GM21619 (cell line): ENCODE measurements at regions not wholly inside any gene's neighbourhood (a gene's known extent, or its start where the extent isn't known, plus 50 kb on each side); places are given as distances from the start of the nearest gene placed in this dataset.

Experiments
- ATAC-seq: cut with Tn5 transposase; IDR thresholded peaks from one replicate; pipeline ENCODE4 v1.9.1; 2021; ENCODE audit not compliant: unreplicated experiment

DNA sequence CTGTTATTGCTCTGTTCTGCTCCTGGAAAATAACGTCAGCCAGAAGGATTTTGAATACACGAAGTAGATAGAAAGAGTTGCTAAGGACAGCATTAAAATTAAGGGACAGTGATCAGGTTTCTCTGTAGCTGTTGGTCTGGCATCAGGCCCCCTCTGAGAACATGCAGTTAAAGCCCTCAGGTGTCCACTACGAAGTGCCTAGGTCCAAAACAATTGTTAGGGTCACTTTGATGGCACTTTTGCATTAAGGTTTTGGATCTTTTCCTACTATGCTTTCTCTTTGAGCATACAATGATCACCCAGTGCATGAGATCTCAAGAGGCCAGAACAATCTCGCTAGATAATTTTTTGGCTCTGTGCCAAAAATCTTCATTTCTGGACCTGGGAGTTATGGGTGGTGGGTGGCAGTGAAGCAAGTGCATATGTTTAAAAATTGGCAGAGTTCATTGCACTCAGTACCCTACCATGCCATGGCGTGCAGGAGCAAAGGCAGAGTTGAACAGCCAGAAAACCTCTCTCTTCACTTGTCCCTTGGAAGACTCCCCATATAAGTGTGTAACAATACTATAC is 797.6 kb downstream of the ROBO2 start:
- ATAC-seq, result no peak

DNA sequence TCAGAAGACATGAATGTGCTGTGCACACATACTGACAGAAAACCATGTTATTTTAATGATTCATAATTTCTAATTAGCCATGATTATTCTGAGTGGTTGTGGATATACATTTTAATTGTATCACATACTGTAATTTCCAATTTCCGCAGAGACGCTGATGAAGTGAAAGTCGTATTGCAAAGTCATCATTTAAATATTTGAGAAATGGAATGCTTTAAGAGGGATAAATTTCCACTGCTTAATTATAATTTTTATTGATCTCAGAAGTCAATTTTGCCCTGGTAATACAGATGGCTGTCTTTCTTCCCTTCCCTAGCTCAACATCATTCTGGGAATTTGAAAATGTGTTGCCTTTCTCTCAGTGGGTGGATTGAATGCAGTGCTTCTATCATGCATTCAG is 819.3 kb downstream of the ROBO2 start:
- no peak for ATAC-seq

DNA sequence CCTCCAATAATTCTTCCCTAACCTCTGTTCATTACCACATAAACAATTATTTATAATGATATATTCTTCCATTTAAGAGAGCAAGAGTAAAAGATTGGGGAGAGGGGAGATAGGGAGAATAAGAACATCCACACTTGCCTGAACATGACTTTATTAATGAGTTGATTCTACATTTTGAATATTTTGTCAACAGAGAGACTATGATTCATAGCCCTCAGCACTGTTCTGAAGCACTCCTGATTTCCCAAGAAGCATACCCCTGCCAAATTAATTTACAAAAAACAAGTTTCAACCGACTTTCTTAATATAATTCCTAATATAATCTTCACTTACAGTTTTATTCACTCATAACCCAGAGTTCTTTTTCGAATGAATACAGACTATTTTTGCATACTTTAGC is 828.8 kb downstream of the ROBO2 start:
- no peak for ATAC-seq

DNA sequence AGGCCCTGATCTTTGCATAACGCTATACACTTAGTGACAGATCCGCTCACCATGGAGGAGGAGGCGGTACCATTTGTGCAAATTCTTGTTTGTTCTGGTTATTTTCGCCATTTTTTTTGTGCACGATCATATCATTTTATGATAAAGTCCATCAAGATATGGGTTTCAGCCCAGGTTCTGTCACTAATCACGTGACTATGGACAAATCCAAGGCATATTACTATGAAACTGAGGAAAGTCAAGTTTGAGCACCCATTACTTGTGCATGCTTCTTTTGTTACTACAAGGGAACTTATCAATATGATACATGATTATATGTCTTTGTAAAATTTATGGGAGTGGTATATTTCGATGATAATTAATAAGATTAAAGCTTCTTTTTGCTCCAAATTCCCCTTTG is 829.5 kb downstream of the ROBO2 start:
- no peak for ATAC-seq

DNA sequence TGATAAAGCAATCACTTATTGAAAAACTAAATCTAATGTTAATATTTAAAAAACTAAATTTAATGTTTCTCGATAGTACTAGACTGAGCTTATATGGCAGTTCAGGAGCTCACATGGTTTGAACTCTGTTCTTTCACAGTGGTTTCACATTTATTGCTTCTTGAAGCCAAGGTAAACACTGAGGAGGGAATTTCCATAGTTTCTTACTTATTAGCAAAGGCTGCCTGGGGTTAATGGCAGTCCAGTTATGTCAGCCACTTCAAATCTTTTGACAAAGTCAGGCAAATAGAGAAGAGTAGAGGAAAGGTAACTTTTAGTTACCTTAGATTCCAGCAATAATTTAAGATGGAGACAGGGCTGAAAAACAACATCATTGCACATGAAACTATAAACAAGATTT is 831.5 kb downstream of the ROBO2 start:
- no peak for ATAC-seq

DNA sequence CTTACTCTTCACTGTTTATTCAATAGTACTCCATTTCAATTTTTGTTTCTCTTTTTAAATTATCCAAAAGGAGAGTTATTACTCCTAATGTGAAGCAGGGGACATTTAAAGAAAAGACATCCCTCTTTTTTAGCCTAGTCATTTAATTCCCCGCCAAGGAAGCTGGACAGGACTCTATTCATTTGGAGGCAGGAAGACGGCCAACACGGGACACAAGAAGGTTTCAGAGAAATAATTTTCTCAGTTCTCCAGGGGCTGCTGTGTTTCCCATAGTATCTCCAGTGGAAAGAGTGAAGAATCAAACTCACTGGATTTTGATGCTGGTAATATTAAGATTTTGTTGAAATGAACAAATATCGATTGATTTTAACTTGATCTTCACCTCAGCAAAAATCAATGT is 833.7 kb downstream of the ROBO2 start:
- no peak for ATAC-seq

DNA sequence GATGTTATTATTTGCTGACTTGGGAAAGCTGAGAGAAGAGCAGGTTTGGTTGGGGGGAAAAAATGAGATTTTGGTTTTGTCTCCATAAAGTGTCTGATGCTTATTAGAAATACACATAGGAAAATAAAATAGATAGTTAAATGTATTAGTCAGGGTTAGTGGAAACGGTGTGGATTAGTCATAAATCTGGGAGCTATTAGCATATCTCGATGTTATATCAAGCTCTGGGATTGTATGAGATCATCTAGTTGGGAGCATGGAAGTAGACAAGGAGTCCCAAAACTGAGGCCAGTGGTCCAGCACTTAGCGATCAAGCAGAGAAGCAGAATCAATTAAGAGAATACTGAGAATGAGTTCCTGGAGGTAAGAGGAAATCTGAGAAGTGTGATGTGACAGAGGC is 845.5 kb downstream of the ROBO2 start:
- ATAC-seq, result no peak

DNA sequence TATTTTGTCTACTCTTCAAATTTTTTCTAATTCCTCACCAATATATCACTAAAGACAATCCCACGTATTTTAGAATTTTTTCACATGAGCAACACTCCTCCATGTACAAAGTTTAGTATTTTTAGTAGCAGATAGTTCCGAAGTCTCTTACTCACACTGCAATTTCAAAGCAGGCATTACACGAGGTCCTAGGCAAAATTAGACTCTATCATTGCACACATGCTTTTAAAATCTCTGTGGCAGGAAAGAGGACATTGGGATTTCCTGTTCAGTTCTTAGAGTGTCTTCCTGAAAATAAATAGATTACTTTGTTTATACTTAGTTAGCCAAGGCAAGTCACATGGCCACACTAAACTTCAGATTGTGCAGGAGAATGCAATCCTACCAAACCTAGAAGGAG is 847.7 kb downstream of the ROBO2 start:
- no peak for ATAC-seq

DNA sequence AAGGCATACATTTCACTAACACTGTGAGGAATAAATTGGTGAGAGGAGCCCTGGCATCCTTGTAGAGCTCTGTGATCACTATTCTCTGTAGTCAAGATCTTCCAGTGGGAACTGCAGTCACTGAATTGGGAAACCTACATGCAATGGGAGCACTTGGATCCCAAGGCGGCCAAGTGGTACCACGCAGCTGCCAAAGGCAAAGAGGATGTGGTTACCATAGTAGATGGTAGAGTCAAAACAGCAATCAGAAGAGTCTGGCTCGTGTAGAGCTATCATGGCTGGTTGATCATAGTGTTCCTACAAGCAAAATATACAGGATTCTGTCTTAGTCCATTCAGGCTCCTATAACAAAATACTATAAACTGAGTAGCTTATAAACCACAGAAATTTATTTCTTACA is 849.7 kb downstream of the ROBO2 start:
- no peak for ATAC-seq

DNA sequence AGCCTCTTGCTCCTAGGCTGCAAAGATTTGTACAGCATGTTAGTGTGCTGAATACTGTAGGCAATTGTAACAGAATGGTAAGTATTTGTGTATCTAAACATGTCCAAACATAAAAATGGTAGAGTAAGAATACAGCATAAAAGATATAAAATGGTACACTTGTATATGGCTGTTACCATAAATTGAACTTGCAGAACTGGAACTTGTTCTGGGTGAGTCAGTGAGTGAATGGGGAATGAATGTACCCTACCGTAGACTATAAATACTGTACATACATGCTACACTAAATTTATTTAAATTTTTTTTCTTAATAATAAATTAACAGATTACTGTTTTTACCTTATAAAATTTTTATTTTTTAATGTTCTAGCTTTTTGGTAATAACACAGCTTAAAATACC is 858.7 kb downstream of the ROBO2 start:
- no peak for ATAC-seq

DNA sequence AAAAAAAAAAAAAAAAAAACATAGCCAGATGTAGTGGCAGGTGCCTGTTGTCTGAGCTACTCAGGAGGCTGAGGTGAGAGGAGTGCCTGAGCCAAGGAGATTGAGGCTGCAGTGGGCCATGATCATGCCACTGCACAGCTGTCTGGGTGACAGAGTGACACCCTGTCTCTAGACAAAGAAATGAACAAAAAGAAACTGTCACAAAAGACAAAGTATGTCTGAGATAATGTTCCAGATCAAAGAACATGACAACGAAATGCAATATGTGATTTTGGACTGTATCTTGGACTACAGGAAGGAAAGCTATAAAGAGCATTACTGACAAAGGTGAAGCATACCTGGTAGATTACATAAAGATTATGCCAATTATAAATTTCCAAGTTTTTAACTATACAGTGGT is 862.8 kb downstream of the ROBO2 start:
- no peak for ATAC-seq

DNA sequence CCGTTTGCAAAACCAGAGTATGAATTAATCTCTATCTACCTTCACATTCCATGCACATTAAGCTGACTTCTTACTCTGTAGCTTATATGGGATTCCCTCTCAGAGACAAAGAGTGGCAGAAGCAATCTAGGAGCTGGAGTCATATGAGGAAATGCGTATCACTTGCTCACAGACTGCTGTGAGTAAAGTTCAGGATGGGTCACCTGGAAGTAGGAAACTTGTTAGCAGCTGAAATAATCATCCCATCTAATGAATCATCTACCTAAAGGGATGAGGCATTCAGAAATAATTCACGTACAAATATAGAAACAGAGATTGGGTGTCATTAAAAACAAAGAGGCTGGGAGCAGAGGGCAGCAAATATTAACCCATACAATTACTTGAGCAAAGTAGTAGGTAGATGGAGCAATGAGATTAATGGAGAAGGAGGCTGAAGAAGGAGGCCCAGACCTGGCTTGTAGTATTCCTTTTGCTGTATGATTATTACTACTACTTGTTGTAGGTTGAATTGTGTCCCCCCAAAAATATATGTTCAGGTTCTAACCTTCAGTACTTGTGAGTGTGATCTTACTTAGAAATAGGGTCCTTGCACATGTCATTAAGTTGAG is 866.3 kb downstream of the ROBO2 start:
- ATAC-seq, result no peak

DNA sequence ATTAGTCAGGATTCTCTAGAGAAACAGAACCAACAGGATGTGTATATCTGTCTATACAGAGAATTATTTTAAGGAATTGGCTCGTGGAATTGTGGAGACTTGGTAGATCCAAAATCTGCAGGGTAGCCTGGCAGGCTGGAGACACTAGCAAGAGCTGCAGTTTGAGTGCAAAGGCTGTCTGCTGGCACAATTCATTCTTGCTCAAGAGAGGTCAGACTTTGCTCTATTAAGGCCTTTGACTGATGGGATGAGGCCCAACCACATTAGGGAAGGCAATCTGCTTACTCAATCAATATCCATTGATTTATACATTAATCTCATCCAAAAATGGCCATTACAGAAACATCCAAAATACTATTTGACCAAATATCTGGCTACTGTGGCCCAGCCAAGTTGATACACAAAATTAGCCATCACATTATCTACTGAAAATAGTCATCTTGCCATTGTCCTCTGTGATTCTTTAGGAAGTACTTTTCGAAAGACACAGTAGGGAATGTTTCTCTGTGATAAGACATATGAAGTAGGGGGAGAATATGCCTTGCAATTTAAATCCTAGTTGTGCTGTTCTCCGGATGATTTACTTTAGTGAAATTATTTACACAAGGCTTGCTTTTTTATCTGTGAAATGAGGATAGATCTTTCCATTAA is 873.8 kb downstream of the ROBO2 start:
- ATAC-seq, result no peak

DNA sequence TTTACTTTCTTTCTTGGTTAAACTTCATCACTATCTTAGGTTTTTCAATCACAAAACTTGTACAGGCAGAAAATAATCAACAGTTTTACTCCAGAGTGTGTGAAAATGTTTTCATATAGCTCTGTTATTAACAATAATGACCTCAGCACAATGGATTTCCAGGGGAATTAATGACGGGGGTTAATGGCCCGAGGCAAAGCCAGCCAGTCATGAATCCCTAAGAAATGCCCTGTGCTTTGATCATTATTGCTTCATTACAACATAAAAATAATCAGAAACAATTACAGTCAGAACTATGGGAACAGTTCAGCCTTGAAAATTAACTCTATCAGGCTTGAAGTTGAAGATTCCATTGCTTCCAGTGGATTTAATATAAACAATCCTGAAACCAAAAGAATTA is 875.4 kb downstream of the ROBO2 start:
- ATAC-seq, result no peak

DNA sequence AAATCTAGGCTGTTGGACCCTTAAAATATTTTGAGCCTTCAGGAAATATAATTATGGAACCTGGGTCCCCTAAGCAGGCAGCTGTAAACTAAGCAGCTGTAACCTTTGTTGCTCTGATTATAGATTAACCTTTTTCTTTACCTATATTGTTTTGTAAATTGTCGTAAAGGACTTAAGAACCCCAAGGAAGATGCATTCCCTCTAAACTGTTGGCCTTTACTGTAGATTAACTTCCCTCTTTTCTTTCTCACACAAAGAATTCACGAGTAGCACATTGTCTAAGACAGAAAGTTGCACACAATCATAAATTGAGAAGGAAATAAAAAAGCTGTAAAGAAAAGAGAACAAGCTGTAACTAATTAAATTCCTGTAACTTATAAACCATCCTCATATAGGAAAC is 877.3 kb downstream of the ROBO2 start:
- no peak for ATAC-seq

DNA sequence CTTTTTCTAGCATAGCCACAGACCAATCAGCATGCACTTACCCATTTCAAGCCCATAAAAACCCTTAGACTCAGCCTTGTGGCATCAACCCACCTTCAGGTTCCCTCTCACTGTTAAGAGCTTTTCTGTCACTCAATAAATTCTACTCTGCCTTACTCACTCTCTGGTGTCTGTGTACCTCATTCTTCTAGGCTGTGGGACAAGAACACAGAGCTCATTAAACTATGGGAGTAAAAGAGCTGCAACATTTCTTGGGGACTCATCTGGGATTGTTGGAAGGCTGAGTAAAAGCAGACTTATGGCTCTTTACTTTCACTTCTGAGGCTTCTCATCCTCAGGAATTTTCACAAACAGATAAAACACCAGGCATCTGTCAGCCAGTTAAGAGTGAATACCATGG is 879.3 kb downstream of the ROBO2 start:
- ATAC-seq, result no peak

DNA sequence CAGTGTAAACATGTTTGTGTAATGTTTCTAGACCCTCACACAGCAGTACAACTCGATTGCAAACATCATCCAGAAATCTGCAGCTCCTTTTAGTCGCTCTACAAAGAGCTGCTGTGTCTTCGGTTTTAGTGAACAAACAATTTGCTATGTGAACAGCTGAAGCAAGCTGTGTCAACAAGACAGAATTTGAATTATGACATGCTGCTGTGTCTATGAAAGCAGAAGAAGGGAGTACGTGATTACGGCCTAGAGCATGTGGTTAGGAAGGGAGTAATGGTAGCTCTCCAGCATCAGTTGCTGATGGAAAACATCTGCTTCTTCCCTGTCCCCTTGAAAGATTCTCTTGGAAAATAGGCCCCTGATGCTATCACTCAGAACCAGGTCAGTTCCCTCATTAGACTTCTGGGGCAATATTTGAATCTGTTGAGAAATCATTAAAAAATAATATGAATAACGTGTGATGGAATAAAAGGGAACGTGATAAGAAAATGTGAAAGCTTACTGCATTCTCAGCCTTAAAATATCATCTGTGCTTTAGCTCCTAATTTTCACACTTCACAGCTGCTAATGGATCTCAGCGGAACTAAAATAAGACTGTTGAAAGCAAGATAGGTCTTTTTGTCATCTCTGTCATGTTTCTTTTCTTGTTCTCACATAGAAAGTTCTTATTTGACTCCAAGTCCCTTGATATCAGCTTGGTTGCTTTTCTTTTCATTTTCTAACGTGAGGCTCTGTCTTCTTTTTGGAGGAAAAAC is 891.5 kb downstream of the ROBO2 start:
- ATAC-seq, result no peak

DNA sequence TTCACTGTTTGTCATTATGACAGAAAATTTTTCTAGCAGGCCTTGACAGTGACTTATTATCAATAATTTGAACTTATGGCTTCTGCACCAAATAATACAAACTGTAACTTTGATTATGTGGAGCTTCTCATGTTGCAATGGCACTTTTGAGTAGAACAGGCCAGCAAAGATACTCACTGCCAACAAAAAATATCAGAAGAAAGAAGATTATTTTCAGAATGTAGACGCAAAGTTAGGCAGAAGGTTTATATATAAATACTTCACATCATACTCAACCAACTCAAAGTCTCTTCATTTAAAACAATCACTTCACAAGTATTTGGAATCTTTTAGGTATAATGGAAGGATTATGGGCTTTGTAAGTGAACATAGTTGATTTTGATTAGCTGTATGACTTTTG is 893.0 kb downstream of the ROBO2 start:
- ATAC-seq, result no peak

DNA sequence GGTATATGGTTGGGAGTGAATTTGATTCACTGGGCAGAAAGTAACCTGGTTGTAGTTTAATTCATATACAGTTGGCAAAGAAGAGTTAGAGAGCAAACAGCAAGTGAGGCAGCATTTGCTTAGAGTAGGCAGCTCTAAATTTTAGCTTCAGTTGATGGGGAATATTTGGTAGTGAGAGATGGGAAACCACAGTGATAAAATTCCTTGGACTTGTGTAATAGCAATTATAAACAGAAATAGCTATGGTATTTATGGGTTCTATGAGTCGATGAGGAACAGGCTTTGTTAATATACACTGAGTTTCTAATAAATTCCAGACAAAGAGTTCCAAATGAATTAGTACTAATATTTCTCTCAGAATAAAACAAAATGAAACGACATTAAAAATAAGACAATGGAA is 894.0 kb downstream of the ROBO2 start:
- ATAC-seq, result no peak

DNA sequence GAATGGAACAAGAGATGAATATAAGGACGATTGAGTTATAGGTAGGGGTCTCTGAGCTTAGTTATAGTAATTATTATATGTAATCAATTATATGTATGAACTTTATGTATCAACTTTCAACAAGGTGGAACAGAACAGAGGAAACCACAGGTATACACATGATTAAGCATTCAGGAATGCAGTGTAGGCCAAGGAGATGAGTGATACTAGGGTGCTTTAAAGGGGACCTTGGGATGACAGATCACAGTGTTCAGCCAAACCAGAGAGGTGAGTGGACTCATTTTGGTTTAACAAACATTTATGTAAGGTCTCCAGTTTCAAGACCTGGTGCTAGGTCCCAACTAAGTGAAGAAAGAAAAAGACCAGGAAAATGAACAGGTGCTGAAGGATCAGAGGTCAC is 895.5 kb downstream of the ROBO2 start:
- ATAC-seq, result no peak

DNA sequence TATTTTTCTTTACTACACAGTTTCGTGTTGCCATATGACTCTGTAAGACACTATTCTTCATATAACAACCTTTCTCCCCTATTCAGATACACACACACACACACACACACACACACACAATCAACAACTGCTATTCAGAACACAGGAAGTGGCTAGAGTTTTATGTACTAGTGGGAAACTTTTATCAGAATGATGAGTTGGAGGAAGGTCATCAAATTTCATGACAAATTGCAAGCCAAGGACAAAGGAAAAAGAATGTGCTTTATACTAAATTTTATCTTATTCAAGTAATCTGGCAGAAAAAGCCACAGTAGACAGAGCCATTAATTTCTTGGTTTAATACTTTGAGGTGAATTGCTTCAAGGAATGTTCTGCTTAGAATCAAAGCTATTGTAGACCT is 899.8 kb downstream of the ROBO2 start:
- no peak for ATAC-seq

DNA sequence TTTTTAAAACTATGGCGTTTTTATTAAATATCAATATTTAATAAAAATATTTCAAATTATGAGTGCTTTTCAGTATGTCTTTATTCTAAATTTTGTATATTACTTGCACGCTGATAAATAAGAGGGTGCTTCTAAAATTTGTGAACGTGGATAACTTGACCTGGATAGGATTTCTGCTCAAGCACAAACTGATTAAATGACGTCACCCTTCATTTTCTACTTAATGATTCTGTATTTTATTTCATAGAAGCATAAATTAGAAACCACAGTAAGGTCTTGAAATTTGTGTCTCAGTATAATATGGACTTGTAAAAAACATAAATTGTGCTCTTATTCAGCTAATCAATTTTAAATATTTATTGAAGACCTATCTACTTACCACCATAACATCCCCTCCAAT is 903.7 kb downstream of the ROBO2 start:
- no peak for ATAC-seq
